IMR-90 (cell line): ENCODE measurements at regions not wholly inside any gene's neighbourhood (a gene's known extent, or its start where the extent isn't known, plus 50 kb on each side); places are given as distances from the start of the nearest gene placed in this dataset.

Experiments
- ATAC-seq: fragments of 200-7000 bp; cut with Tn5 transposase; 2 replicates; pipeline ENCODE4 v1.9.1; 2020; ENCODE audit warnings: low read depth, mild to moderate bottlenecking, moderate library complexity
- BruUV-seq: library from RNA; stranded (reverse); fragments of 400-500 nt; replicated peaks from 2 replicates; lab custom pipeline; 2021; lab: Mats Ljungman, UMichigan
- CTCF ChIA-PET: fragments of 300-600 bp; formaldehyde crosslinking; extraction: SDS; loops from one replicate; lab custom pipeline; 2021; ENCODE audit warnings: antibody characterized with exemption; lab: Yijun Ruan, JAX
- POLR2A ChIA-PET: fragments of 300-600 bp; sonication (Branson Sonifier 250); formaldehyde crosslinking; loops from one replicate; lab custom pipeline; 2022; ENCODE audit warnings: antibody characterized with exemption; ENCODE audit not compliant: unreplicated experiment; lab: Charles Lee
- DNase-seq: peaks from one replicate; pipeline ENCODE4 v3.0.0; 2013
- H2AFZ ChIP-seq: replicated peaks from 2 replicates; pipeline ENCODE3; 2013; ENCODE audit warnings: low read length, mild to moderate bottlenecking; ENCODE audit not compliant: poor library complexity
- H2AK5ac ChIP-seq: 2 replicates; pipeline ENCODE4 v1.6.1; 2013; ENCODE audit warnings: low read depth, low read length, inconsistent platforms
- H2AK9ac ChIP-seq: replicated peaks from 2 replicates; pipeline ENCODE3; 2013; ENCODE audit warnings: mild to moderate bottlenecking, low read depth, low read length, moderate library complexity; ENCODE audit not compliant: poor library complexity
- H2BK120ac ChIP-seq: 2 replicates; pipeline ENCODE4 v1.6.1; 2013; ENCODE audit warnings: low read depth, low read length, inconsistent platforms
- H2BK15ac ChIP-seq: 3 replicates; pipeline ENCODE4 v1.6.1; 2013; ENCODE audit warnings: low read depth, low read length, inconsistent platforms
- H2BK20ac ChIP-seq: 2 replicates; pipeline ENCODE4 v1.6.1; 2013; ENCODE audit warnings: low read depth, mild to moderate bottlenecking, inconsistent platforms, low read length, moderate library complexity
- H2BK5ac ChIP-seq: 2 replicates; pipeline ENCODE4 v1.6.1; 2013; ENCODE audit warnings: mild to moderate bottlenecking, low read depth, low read length, inconsistent platforms; ENCODE audit not compliant: poor library complexity, severe bottlenecking
- H3K14ac ChIP-seq: replicated peaks from 2 replicates; pipeline ENCODE4 v1.6.1; 2013; ENCODE audit warnings: low read depth, low read length, inconsistent platforms
- H3K18ac ChIP-seq: 2 replicates; pipeline ENCODE4 v1.6.1; 2013; ENCODE audit warnings: low read depth, low read length, control low read depth
- H3K23ac ChIP-seq: 2 replicates; pipeline ENCODE4 v1.6.1; 2013; ENCODE audit warnings: low read depth, low read length, inconsistent platforms
- H3K27ac ChIP-seq: 2 replicates; pipeline ENCODE4 v1.5.1; 2013; ENCODE audit warnings: mild to moderate bottlenecking, control low read depth, low read length; ENCODE audit not compliant: insufficient read depth
- H3K27me3 ChIP-seq: 2 replicates; pipeline ENCODE4 v1.6.1; 2013; ENCODE audit warnings: low read length; ENCODE audit not compliant: control insufficient read depth, insufficient read depth
- H3K36me3 ChIP-seq: 2 replicates; pipeline ENCODE4 v1.6.1; 2013; ENCODE audit warnings: low read length, mixed read lengths; ENCODE audit not compliant: control insufficient read depth, insufficient read depth
- H3K4ac ChIP-seq: 2 replicates; pipeline ENCODE4 v1.6.1; 2013; ENCODE audit warnings: low read depth, low read length, inconsistent platforms
- H3K4me1 ChIP-seq: 2 replicates; pipeline ENCODE4 v1.6.1; 2013; ENCODE audit warnings: low read length, mixed read lengths; ENCODE audit not compliant: control insufficient read depth, insufficient read depth
- H3K4me2 ChIP-seq: 2 replicates; pipeline ENCODE4 v1.6.1; 2013; ENCODE audit warnings: low read depth, mild to moderate bottlenecking, control low read depth, low read length, moderate library complexity
- H3K4me3 ChIP-seq: 2 replicates; pipeline ENCODE4 v1.5.1; 2013; ENCODE audit warnings: low read depth, mild to moderate bottlenecking, control low read depth, low read length, moderate library complexity; ENCODE audit not compliant: insufficient read depth
- H3K56ac ChIP-seq: 2 replicates; pipeline ENCODE4 v1.6.1; 2013; ENCODE audit warnings: low read length, inconsistent platforms; ENCODE audit not compliant: insufficient read depth; ENCODE audit errors: extremely low read depth
- H3K79me1 ChIP-seq, 2 experiments: 2 replicates each; pipeline ENCODE4 v1.6.1; 2013; ENCODE audit warnings: low read length in 2 of 2, inconsistent platforms in 1 of 2, low read depth in 1 of 2
- H3K9ac ChIP-seq: 2 replicates; pipeline ENCODE4 v1.6.1; 2013; ENCODE audit warnings: low read depth, low read length, control low read depth
- H3K9me1 ChIP-seq: 2 replicates; pipeline ENCODE4 v1.6.1; 2013; ENCODE audit warnings: low read length, inconsistent platforms; ENCODE audit not compliant: insufficient read depth
- H3K9me3 ChIP-seq: 2 replicates; pipeline ENCODE4 v1.6.1; 2013; ENCODE audit warnings: low read length; ENCODE audit not compliant: control insufficient read depth, insufficient read depth
- H4K20me1 ChIP-seq: 2 replicates; pipeline ENCODE4 v1.6.1; 2013; ENCODE audit warnings: low read length, inconsistent platforms; ENCODE audit not compliant: insufficient read depth
- H4K5ac ChIP-seq: 2 replicates; pipeline ENCODE4 v1.6.1; 2013; ENCODE audit warnings: mild to moderate bottlenecking, low read depth, low read length, control low read depth
- H4K8ac ChIP-seq, 2 experiments: 2 replicates each; pipeline ENCODE4 v1.6.1; 2013; ENCODE audit warnings: low read depth in 2 of 2, low read length in 2 of 2, control low read depth in 1 of 2, inconsistent platforms in 1 of 2
- H4K91ac ChIP-seq: 2 replicates; pipeline ENCODE4 v1.6.1; 2013; ENCODE audit warnings: low read depth, low read length, inconsistent platforms; ENCODE audit not compliant: insufficient read depth
- FOS ChIP-seq: fragments of 150-350 bp; IDR thresholded peaks from 2 replicates; pipeline ENCODE4 v1.6.1; 2016; ENCODE audit warnings: low read depth, low read length
- WGBS, 2 experiments: methylation state at CpG; one replicate each; pipeline versions ENCODE4 v1.1.5 to v1.1.7; 2013; ENCODE audit warnings: missing lambda C conversion rate in 2 of 2; ENCODE audit not compliant: insufficient read length in 1 of 2; ENCODE audit errors: extremely low coverage in 2 of 2; 5-methylcytosine and 5-hydroxymethylcytosine counted together
- dilution Hi-C: fragments of 300-500 bp; cut with HindIII; formaldehyde crosslinking; loops from one replicate; pipeline ENCODE4 v1.14.3; 2018; ENCODE audit warnings: low sequenced_read_pairs; ENCODE audit not compliant: unreplicated experiment
- in situ Hi-C: fragments of 300-500 bp; cut with MboI; formaldehyde crosslinking; loops from 3 replicates; pipeline ENCODE4 v1.14.3; 2019; ENCODE audit warnings: low sequenced_read_pairs, inconsistent platforms, mixed read lengths
- intact Hi-C: fragments of 100-400 bp; cut with micrococcal nuclease; formaldehyde crosslinking; loops from 2 replicates; pipeline ENCODE4 v1.10.0; 2022
- TF ChIP-seq, protein P1 (sequence below): fragments of 150-350 bp; IDR thresholded peaks from 2 replicates; pipeline ENCODE4 v1.6.1; 2017; ENCODE audit warnings: mild to moderate bottlenecking, antibody characterized with exemption, low read length, low read depth

GRCh38 chr6:14502551-14502950, 385.0 kb downstream of the CD83 start:
- Histone ChIP-seq H3K18ac (no peak overlapping the region), H4K20me1 (no peaks in the 10 kb centered on the region; the same call in 1 of the 2 replicates), H3K23ac (no peak overlapping the region), H3K79me1 (no peaks in the 10 kb centered on the region), H2BK15ac (no peak overlapping the region), H3K4me3 (no peak overlapping the region), H3K27ac (no peak overlapping the region), H3K4ac (no peak overlapping the region), H3K56ac (no peak overlapping the region), H2BK120ac (no peak overlapping the region), H2BK20ac (no peak overlapping the region), H2AK9ac (no peak overlapping the region), H3K27me3 (no peaks in the 10 kb centered on the region), H2AK5ac (no peak overlapping the region), H4K5ac (no peak overlapping the region), H3K14ac (no peak overlapping the region), H3K9me1 (no peaks in the 10 kb centered on the region; the same call in 1 of the 2 replicates), H3K9me3 (no peaks in the 10 kb centered on the region), H3K9ac (no peak overlapping the region), H3K36me3 (no peaks in the 10 kb centered on the region), H2BK5ac (no peak overlapping the region), H3K4me2 (no peak overlapping the region), H3K4me1 (peaks cover 4% of the 10 kb centered on the region), H4K8ac (no peak overlapping the region), H2AFZ (no peak overlapping the region), H4K91ac (no peak overlapping the region)
- intact Hi-C loops (no loop called here), dilution Hi-C loops (no loop called here), in situ Hi-C loops (no loop called here)
- DNase-seq (peak; percentile 28), ATAC-seq (no peak)
- TF ChIP-seq, protein P1, sequence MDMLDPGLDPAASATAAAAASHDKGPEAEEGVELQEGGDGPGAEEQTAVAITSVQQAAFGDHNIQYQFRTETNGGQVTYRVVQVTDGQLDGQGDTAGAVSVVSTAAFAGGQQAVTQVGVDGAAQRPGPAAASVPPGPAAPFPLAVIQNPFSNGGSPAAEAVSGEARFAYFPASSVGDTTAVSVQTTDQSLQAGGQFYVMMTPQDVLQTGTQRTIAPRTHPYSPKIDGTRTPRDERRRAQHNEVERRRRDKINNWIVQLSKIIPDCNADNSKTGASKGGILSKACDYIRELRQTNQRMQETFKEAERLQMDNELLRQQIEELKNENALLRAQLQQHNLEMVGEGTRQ = 0 out of 2 replicates have a peak, but pooled peaks have one; percentile 37
- no peak for TF ChIP-seq FOS
- 100% methylated on average over 1 of the region's 6 CpGs; no CpG with 5 or more reads in 1 of the 2 experiments for WGBS, 2 experiments
- ChIA-PET CTCF (no interaction called here), POLR2A (no interaction called here)
- no TSS peak for BruUV-seq
